DOHH2 (cell line): ENCODE measurements at regions not wholly inside any gene's neighbourhood (a gene's known extent, or its start where the extent isn't known, plus 50 kb on each side); places are given as distances from the start of the nearest gene placed in this dataset.

Source experiments
- EZH2phosphoT487 ChIP-seq: fragments of 200-600 bp; sonication (generic); IDR thresholded peaks from 2 replicates; pipeline ENCODE4 v1.6.1; 2017; ENCODE audit warnings: borderline replicate concordance, mild to moderate bottlenecking, antibody characterized with exemption, low read length, moderate library complexity, mixed read lengths
- TF ChIP-seq, protein P1 (sequence below): fragments of 200-600 bp; sonication (generic); IDR thresholded peaks from one replicate; pipeline ENCODE4 v1.5.1; 2014; ENCODE audit warnings: antibody characterized with exemption, mild to moderate bottlenecking, low read depth, low read length; ENCODE audit not compliant: poor library complexity, severe bottlenecking

DNA sequence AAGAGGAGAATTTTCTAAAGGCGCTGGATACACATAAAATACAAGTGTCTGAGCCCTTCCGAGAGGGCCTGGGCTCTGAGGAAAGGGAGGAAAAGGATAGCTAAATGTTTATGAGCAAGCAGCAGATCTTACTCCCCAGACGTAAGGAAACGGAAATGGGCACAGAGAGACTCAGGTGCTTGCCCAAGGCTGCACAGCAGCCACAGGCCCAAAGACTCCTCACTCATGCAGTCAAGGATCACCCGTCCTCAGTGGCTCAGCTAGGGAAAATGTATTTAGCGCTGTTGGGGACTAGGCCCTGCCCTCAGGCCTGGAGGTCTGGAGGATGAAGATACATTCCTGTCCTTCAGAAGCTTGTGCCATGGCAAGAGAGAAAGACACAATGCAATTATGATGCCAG is 107.2 kb upstream of the SYT13 start:
- TF ChIP-seq, protein P1, sequence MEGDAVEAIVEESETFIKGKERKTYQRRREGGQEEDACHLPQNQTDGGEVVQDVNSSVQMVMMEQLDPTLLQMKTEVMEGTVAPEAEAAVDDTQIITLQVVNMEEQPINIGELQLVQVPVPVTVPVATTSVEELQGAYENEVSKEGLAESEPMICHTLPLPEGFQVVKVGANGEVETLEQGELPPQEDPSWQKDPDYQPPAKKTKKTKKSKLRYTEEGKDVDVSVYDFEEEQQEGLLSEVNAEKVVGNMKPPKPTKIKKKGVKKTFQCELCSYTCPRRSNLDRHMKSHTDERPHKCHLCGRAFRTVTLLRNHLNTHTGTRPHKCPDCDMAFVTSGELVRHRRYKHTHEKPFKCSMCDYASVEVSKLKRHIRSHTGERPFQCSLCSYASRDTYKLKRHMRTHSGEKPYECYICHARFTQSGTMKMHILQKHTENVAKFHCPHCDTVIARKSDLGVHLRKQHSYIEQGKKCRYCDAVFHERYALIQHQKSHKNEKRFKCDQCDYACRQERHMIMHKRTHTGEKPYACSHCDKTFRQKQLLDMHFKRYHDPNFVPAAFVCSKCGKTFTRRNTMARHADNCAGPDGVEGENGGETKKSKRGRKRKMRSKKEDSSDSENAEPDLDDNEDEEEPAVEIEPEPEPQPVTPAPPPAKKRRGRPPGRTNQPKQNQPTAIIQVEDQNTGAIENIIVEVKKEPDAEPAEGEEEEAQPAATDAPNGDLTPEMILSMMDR = no peak
- TF ChIP-seq EZH2phosphoT487 = no peak
